Transverse colon (tissue), 4 donors: ENCODE measurements at regions not wholly inside any gene's neighbourhood (a gene's known extent, or its start where the extent isn't known, plus 50 kb on each side); places are given as distances from the start of the nearest gene placed in this dataset.

Source experiments
- EP300 ChIP-seq: sonication (generic); formaldehyde crosslinking; IDR thresholded peaks from one replicate; pipeline ENCODE4 v1.6.1; 2017; ENCODE audit warnings: antibody characterized with exemption, low read depth
- POLR2A ChIP-seq: fragments of 450-650 bp; IDR thresholded peaks from one replicate; pipeline ENCODE4 v1.6.1; 2016; ENCODE audit warnings: antibody characterized with exemption, mild to moderate bottlenecking, moderate library complexity
- POLR2AphosphoS5 ChIP-seq, 3 donors: sonication (generic); formaldehyde crosslinking; IDR thresholded peaks; one replicate each; pipeline ENCODE4 v1.6.1; 2016; ENCODE audit warnings: antibody characterized with exemption in 3 of 3
- TF ChIP-seq, protein P1 (sequence below), 5 experiments: fragments of 200-600 bp in 3 of 5; fragments of 450-650 bp in 2 of 5; sonication (generic) in 3 of 5; IDR thresholded peaks; 1 replicate in 2 of 5; 2 replicates in 3 of 5; pipeline ENCODE4 v1.5.1; 2016 to 2017; ENCODE audit warnings: antibody characterized with exemption in 5 of 5, inconsistent platforms in 3 of 5, mild to moderate bottlenecking in 2 of 5, moderate library complexity in 1 of 5

DNA sequence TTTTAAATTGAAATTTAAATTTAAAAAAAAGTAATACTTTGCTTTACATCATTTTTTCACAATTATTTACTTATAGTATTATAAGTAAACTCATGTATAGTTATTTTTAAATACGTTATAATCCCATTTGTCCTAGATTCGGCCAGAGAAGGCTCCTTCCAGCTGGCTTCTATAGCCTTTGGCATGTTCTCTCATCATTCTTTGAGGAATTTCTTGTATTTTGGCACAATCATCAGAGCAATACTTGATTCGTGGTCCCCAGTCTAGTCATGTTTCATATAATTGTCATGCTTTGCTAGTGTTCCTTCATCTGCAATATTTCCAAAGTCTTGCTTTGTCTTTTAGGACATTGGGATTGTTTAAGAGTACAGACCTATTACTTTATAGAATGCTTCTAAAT, 1037.9 kb upstream of the AGA start:
- TF ChIP-seq, protein P1, sequence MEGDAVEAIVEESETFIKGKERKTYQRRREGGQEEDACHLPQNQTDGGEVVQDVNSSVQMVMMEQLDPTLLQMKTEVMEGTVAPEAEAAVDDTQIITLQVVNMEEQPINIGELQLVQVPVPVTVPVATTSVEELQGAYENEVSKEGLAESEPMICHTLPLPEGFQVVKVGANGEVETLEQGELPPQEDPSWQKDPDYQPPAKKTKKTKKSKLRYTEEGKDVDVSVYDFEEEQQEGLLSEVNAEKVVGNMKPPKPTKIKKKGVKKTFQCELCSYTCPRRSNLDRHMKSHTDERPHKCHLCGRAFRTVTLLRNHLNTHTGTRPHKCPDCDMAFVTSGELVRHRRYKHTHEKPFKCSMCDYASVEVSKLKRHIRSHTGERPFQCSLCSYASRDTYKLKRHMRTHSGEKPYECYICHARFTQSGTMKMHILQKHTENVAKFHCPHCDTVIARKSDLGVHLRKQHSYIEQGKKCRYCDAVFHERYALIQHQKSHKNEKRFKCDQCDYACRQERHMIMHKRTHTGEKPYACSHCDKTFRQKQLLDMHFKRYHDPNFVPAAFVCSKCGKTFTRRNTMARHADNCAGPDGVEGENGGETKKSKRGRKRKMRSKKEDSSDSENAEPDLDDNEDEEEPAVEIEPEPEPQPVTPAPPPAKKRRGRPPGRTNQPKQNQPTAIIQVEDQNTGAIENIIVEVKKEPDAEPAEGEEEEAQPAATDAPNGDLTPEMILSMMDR (IDR thresholded peaks at IDR 0.05), result no peak
- no peak for TF ChIP-seq POLR2A
- no peak for TF ChIP-seq EP300
- TF ChIP-seq POLR2AphosphoS5 (IDR thresholded peaks at IDR 0.05), result no peak
